HG03378 (cell line): ENCODE measurements at regions not wholly inside any gene's neighbourhood (a gene's known extent, or its start where the extent isn't known, plus 50 kb on each side); places are given as distances from the start of the nearest gene placed in this dataset.
"Not testable (repeated sequence)": the region's sequence is repeated elsewhere in the genome, so short reads cannot be mapped to it uniquely, and the experiment has no call there.

Experiments used
- ATAC-seq: cut with Tn5 transposase; IDR thresholded peaks from one replicate; pipeline ENCODE4 v1.9.1; 2021; ENCODE audit warnings: mild to moderate bottlenecking, moderate library complexity; ENCODE audit not compliant: unreplicated experiment

- not testable (repeated sequence) for ATAC-seq
These were observed 1180.3 kb downstream of the FSCB start for GRCh38 chr14:43326501-43327407.

- ATAC-seq, result no peak
These were observed 1190.7 kb downstream of the FSCB start for GRCh38 chr14:43316427-43316826.

- no peak for ATAC-seq
These were observed 1193.4 kb downstream of the FSCB start for GRCh38 chr14:43313719-43314118.

GRCh38 chr14:43308421-43309110 is 1198.5 kb downstream of the FSCB start:
- no peak for ATAC-seq

GRCh38 chr14:43307836-43308235 is 1199.2 kb downstream of the FSCB start:
- ATAC-seq, result no peak

- ATAC-seq, result no peak
These were observed 1201.0 kb downstream of the FSCB start for GRCh38 chr14:43306053-43306452.

- no peak for ATAC-seq
These were observed 1209.3 kb downstream of the FSCB start for GRCh38 chr14:43297794-43298193.

- ATAC-seq, result not testable (repeated sequence)
These were observed 1211.0 kb downstream of the FSCB start for GRCh38 chr14:43296061-43296460.

- ATAC-seq, result no peak
These were observed 1221.5 kb downstream of the FSCB start for GRCh38 chr14:43285575-43285974.

GRCh38 chr14:43260056-43260455 is 1247.0 kb downstream of the FSCB start:
- ATAC-seq, result no peak

GRCh38 chr14:43258396-43258795 is 1248.7 kb downstream of the FSCB start:
- no peak for ATAC-seq

GRCh38 chr14:43256996-43257395 is 1250.1 kb downstream of the FSCB start:
- ATAC-seq, result not testable (repeated sequence)

- no peak for ATAC-seq
These were observed 1254.2 kb downstream of the FSCB start for GRCh38 chr14:43252866-43253265.

- no peak for ATAC-seq
These were observed 1257.5 kb downstream of the FSCB start for GRCh38 chr14:43249591-43249990.

- no peak for ATAC-seq
These were observed 1258.0 kb downstream of the FSCB start for GRCh38 chr14:43249116-43249515.

GRCh38 chr14:43247877-43248276 is 1259.2 kb downstream of the FSCB start:
- ATAC-seq, result no peak

GRCh38 chr14:43244142-43244625 is 1262.9 kb downstream of the FSCB start:
- no peak for ATAC-seq

- ATAC-seq, result no peak
These were observed 1263.9 kb downstream of the FSCB start for GRCh38 chr14:43243168-43243567.

- ATAC-seq, result no peak
These were observed 1274.8 kb downstream of the FSCB start for GRCh38 chr14:43232261-43232660.

GRCh38 chr14:43215524-43215923 is 1291.6 kb downstream of the FSCB start:
- ATAC-seq, result no peak

- no peak for ATAC-seq
These were observed 1299.9 kb downstream of the FSCB start for GRCh38 chr14:43207189-43207588.

- ATAC-seq, result no peak
These were observed 1302.3 kb downstream of the FSCB start for GRCh38 chr14:43204816-43205215.
